Karpas-422 (cell line): ENCODE measurements at regions not wholly inside any gene's neighbourhood (a gene's known extent, or its start where the extent isn't known, plus 50 kb on each side); places are given as distances from the start of the nearest gene placed in this dataset.

Source experiments
- DNase-seq: peaks from one replicate; pipeline ENCODE4 v3.0.0-alpha.2; 2015
- H2AFZ ChIP-seq: fragments of 200-600 bp; sonication (generic); 2 replicates; pipeline ENCODE4 v1.6.1; 2014; ENCODE audit warnings: antibody characterized with exemption, low read length, mixed read lengths
- H3K27ac ChIP-seq: fragments of 200-600 bp; sonication (generic); 2 replicates; pipeline ENCODE4 v1.5.1; 2014; ENCODE audit warnings: mild to moderate bottlenecking, low read length, moderate library complexity
- H3K27me3 ChIP-seq: fragments of 200-600 bp; sonication (generic); 2 replicates; pipeline ENCODE4 v1.6.1; 2014; ENCODE audit warnings: low read length, mixed read lengths
- H3K36me3 ChIP-seq: fragments of 200-600 bp; sonication (generic); 2 replicates; pipeline ENCODE4 v1.6.1; 2014; ENCODE audit warnings: low read length, mixed read lengths; ENCODE audit not compliant: insufficient read depth
- H3K4me1 ChIP-seq: fragments of 200-600 bp; sonication (generic); 2 replicates; pipeline ENCODE4 v1.6.1; 2014; ENCODE audit warnings: mild to moderate bottlenecking, low read length, mixed read lengths
- H3K4me2 ChIP-seq: fragments of 200-600 bp; sonication (generic); 2 replicates; pipeline ENCODE4 v1.6.1; 2014; ENCODE audit warnings: low read length, low read depth, mild to moderate bottlenecking; ENCODE audit not compliant: poor library complexity, severe bottlenecking
- H3K4me3 ChIP-seq: fragments of 200-600 bp; sonication (generic); 2 replicates; pipeline ENCODE4 v1.5.1; 2014; ENCODE audit warnings: mild to moderate bottlenecking, antibody characterized with exemption, low read length, mixed read lengths
- H3K79me2 ChIP-seq: fragments of 200-600 bp; sonication (generic); 2 replicates; pipeline ENCODE4 v1.6.1; 2014; ENCODE audit warnings: mild to moderate bottlenecking, low read length, mixed read lengths
- H3K9ac ChIP-seq: fragments of 200-600 bp; sonication (generic); 2 replicates; pipeline ENCODE4 v1.6.0; 2014; ENCODE audit warnings: low read length
- H3K9me2 ChIP-seq: fragments of 200-600 bp; sonication (generic), shearing (Covaris generic); replicated peaks from 2 replicates; pipeline ENCODE4 v1.6.0; 2014; ENCODE audit warnings: mild to moderate bottlenecking, low read length, moderate library complexity; ENCODE audit not compliant: insufficient read depth
- H3K9me3 ChIP-seq: fragments of 300-700, 200-600 bp; sonication (generic); 2 replicates; pipeline ENCODE4 v1.6.1; 2014; ENCODE audit warnings: low read length, mixed read lengths
- H4K20me1 ChIP-seq: fragments of 200-600 bp; sonication (generic); 2 replicates; pipeline ENCODE4 v1.6.1; 2014; ENCODE audit warnings: mild to moderate bottlenecking, antibody characterized with exemption, low read length, low read depth; ENCODE audit not compliant: insufficient read depth

GRCh38 chr7:155368894-155369600, 71.4 kb downstream of the INSIG1 start:
- no peak for DNase-seq
- H3K9me3 ChIP-seq = no peaks in the 10 kb centered on the region
- no peaks in the 10 kb centered on the region for H3K9me2 ChIP-seq
- H4K20me1 ChIP-seq = no peaks in the 10 kb centered on the region
- no peak overlapping the region for H3K27ac ChIP-seq
- H3K4me2 ChIP-seq = no peak overlapping the region
- no peak overlapping the region for H2AFZ ChIP-seq
- no peaks in the 10 kb centered on the region for H3K27me3 ChIP-seq
- no peaks in the 10 kb centered on the region for H3K36me3 ChIP-seq
- no peaks in the 10 kb centered on the region for H3K79me2 ChIP-seq
- no peaks in the 10 kb centered on the region for H3K4me1 ChIP-seq
- H3K9ac ChIP-seq = no peak overlapping the region
- H3K4me3 ChIP-seq = no peak overlapping the region

DNA sequence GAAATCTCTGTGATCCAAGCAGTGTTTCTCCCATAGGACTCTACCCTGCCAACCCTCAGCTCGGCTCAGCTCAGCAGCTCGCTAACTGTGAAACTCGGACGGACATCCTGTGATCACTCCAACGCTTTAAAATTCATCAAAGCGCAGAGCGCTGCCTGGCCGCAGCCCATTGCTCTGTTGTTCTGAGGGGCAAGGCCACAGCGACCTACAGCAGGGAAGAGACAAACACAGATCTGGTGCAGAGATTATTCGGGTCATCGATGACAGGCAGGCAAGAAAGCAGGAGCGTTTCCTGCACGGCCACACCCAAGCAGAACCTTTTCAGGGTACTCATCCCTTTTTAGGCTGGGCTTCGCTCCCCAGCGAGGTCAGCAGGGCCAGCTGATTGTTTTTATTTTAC, 72.1 kb downstream of the INSIG1 start:
- Histone ChIP-seq H3K9me3 (no peaks in the 10 kb centered on the region), H3K36me3 (no peaks in the 10 kb centered on the region)

DNA sequence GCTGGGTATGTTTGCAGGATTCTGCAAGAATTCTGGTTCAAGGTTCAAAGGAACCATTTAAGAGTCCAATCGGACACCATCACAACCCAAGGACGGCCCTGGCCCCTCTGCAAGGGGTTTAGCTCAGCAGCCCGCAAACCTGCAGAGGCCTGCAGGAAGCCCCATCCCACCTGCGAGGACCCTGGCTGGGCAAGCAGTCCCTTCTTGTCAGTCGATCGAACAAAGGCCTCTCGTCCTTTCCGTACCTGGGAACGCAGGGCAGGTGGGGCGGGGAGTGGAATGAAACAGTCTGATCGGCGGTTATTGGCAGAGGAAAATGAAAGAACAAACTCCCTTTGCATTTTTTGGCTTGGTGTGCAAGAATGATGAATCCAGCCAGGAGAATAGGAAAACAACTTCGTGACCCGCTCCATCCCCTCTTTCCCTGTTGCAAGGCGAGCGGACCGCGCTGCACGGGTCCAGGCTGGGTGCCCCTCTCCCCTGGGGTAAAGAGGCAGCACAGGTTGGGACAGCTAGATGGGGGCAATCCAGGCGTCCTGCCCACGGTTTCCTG, 73.7 kb downstream of the INSIG1 start:
- H3K4me3 ChIP-seq = no peak overlapping the region
- H3K79me2 ChIP-seq = no peaks in the 10 kb centered on the region
- H3K27me3 ChIP-seq = no peaks in the 10 kb centered on the region
- no peak for DNase-seq
- H3K9ac ChIP-seq = no peak overlapping the region
- H2AFZ ChIP-seq = no peak overlapping the region
- H3K4me2 ChIP-seq = no peak overlapping the region
- H3K9me2 ChIP-seq = no peaks in the 10 kb centered on the region
- H3K9me3 ChIP-seq = no peaks in the 10 kb centered on the region
- H4K20me1 ChIP-seq = no peaks in the 10 kb centered on the region
- H3K36me3 ChIP-seq = no peaks in the 10 kb centered on the region
- no peak overlapping the region for H3K27ac ChIP-seq
- no peaks in the 10 kb centered on the region for H3K4me1 ChIP-seq

More for the DNA sequence above, 72.1 kb downstream of the INSIG1 start:
- no peaks in the 10 kb centered on the region for H3K4me1 ChIP-seq
- no peak overlapping the region for H3K4me2 ChIP-seq
- H3K9ac ChIP-seq = no peak overlapping the region
- no peak overlapping the region for H3K4me3 ChIP-seq
- no peaks in the 10 kb centered on the region for H3K9me2 ChIP-seq
- no peak for DNase-seq
- H3K27me3 ChIP-seq = no peaks in the 10 kb centered on the region
- no peak overlapping the region for H2AFZ ChIP-seq
- H4K20me1 ChIP-seq = no peaks in the 10 kb centered on the region
- H3K27ac ChIP-seq = no peak overlapping the region
- no peaks in the 10 kb centered on the region for H3K79me2 ChIP-seq

GRCh38 chr7:155371884-155372781, 74.5 kb downstream of the INSIG1 start:
- Histone ChIP-seq H3K36me3 (no peaks in the 10 kb centered on the region), H4K20me1 (no peaks in the 10 kb centered on the region), H3K4me2 (no peak overlapping the region), H3K9me2 (no peaks in the 10 kb centered on the region), H3K79me2 (no peaks in the 10 kb centered on the region), H3K27ac (no peak overlapping the region), H3K4me1 (no peaks in the 10 kb centered on the region), H3K27me3 (no peaks in the 10 kb centered on the region), H3K4me3 (no peak overlapping the region), H2AFZ (no peak overlapping the region), H3K9me3 (no peaks in the 10 kb centered on the region), H3K9ac (no peak overlapping the region)
- no peak for DNase-seq

DNA sequence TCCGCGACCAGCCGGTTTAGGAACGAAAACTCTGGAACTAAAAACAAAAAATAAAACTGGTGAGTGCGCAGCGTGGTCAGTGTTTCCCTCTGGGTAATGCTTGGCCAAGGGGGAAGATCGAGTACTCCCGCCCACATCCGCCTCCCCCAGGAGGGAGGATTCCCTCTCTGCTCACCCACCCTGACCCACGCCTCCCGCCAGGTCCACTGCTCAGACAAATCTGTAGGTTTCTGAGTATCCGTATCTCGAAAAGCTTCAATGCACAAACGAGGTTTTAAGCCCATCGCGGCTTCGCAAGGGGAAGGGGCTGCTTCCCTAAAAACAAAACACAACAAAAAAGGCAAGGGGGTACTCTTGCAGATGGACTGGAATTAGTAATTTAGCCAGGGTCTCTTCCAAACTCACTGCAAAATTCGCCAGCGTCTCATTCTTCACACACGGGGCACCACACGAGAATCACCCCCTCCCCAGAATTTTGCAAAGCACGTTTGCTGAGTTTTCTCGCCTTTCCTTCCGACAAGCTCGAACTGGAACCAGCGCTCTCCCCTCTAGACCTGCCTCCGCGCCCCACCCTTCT, 75.2 kb downstream of the INSIG1 start:
- DNase-seq = no peak
- Histone ChIP-seq H2AFZ (no peak overlapping the region), H3K4me3 (no peak overlapping the region), H3K79me2 (no peaks in the 10 kb centered on the region), H3K9ac (no peak overlapping the region), H4K20me1 (no peaks in the 10 kb centered on the region), H3K4me2 (no peak overlapping the region), H3K4me1 (no peaks in the 10 kb centered on the region), H3K36me3 (no peaks in the 10 kb centered on the region), H3K9me3 (no peaks in the 10 kb centered on the region), H3K27me3 (no peaks in the 10 kb centered on the region), H3K27ac (no peak overlapping the region), H3K9me2 (no peaks in the 10 kb centered on the region)

GRCh38 chr7:155373359-155374273, 75.9 kb downstream of the INSIG1 start:
- DNase-seq = no peak
- H3K4me3 ChIP-seq = no peak overlapping the region
- H2AFZ ChIP-seq = no peak overlapping the region

GRCh38 chr7:155374276-155375252, 76.9 kb downstream of the INSIG1 start:
- H2AFZ ChIP-seq = no peak overlapping the region
- H4K20me1 ChIP-seq = no peaks in the 10 kb centered on the region
- no peaks in the 10 kb centered on the region for H3K4me1 ChIP-seq
- H3K4me3 ChIP-seq = no peak overlapping the region
- no peaks in the 10 kb centered on the region for H3K9me3 ChIP-seq
- no peak overlapping the region for H3K9ac ChIP-seq
- no peak overlapping the region for H3K27ac ChIP-seq
- H3K9me2 ChIP-seq = no peaks in the 10 kb centered on the region
- H3K79me2 ChIP-seq = no peaks in the 10 kb centered on the region
- no peak overlapping the region for H3K4me2 ChIP-seq
- no peaks in the 10 kb centered on the region for H3K36me3 ChIP-seq
- no peaks in the 10 kb centered on the region for H3K27me3 ChIP-seq
- no peak for DNase-seq

More at GRCh38 chr7:155373359-155374273, 75.9 kb downstream of the INSIG1 start:
- no peaks in the 10 kb centered on the region for H3K9me2 ChIP-seq
- no peaks in the 10 kb centered on the region for H3K27me3 ChIP-seq
- H3K9me3 ChIP-seq = no peaks in the 10 kb centered on the region
- no peak overlapping the region for H3K4me2 ChIP-seq
- H3K4me1 ChIP-seq = no peaks in the 10 kb centered on the region
- no peaks in the 10 kb centered on the region for H3K79me2 ChIP-seq
- H3K9ac ChIP-seq = no peak overlapping the region
- H3K27ac ChIP-seq = no peak overlapping the region
- H3K36me3 ChIP-seq = no peaks in the 10 kb centered on the region
- H4K20me1 ChIP-seq = no peaks in the 10 kb centered on the region
